DMS53 (cell line): ENCODE measurements at regions not wholly inside any gene's neighbourhood (a gene's known extent, or its start where the extent isn't known, plus 50 kb on each side); places are given as distances from the start of the nearest gene placed in this dataset.
"Not testable (repeated sequence)": the region's sequence is repeated elsewhere in the genome, so short reads cannot be mapped to it uniquely, and the experiment has no call there.

ENCODE experiments used
- DNase-seq: peaks from one replicate; lab custom pipeline; 2025; lab: John Stamatoyannopoulos, UW

GRCh38 chr9:101970609-101971008 lies 232.2 kb upstream of the GRIN3A start:
- no peak for DNase-seq

DNA sequence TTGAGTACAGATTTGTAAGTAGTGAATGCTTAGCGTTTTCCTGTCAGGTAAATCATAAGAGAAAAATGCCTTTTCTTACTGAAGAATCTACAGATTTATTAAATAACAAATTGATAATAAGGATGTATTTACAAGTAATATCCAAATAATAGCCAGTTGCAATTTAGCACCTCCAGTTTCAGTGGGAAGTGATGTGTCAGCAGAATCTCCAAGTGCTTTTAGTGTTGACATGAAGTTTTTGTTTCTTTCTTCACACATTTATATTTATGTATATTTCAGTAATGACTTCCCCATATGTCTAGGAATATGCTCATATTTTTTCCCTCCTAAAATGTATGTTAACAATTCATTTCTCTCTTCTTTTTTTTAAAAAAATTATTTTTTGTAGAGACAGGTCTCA lies 229.9 kb upstream of the GRIN3A start:
- DNase-seq: no peak

DNA sequence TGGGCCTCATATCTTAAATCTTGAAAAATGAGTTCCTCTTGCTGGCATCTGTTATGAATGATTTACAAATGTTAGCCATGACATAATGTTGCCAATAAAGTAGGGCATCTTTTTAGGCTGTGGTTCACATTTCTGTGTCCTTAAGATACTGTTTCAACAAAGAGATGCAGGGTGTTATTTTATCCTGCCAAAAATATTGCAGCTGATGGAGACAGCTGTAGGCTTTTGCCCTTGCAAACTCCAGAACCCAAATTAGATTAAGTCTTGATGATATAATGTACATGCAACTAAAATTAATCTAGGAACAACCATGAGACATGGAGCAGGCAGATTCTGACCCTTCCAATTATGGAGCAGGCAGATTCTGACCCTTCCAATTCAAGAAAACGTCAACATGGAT lies 228.2 kb upstream of the GRIN3A start:
- no peak for DNase-seq

GRCh38 chr9:101957705-101958104 lies 219.3 kb upstream of the GRIN3A start:
- DNase-seq: no peak

DNA sequence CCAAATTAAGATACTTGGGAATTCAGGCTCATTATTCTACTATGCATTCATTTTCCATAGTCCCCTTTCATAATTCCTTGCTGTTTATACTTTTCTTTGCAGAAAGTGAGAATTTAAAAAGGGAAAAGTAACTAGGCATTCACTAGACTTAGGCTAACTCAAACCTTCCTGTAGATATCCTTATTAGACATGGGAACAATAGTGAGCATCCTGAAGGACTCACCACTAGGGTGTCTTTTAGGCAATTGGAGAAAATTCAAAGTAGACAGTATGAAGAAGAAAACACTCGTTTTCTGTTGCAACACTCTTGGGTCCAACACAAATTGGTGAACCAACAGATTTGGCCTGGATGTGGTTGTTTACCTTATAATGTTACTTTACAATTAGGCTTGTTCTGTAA lies 213.2 kb upstream of the GRIN3A start:
- no peak for DNase-seq

DNA sequence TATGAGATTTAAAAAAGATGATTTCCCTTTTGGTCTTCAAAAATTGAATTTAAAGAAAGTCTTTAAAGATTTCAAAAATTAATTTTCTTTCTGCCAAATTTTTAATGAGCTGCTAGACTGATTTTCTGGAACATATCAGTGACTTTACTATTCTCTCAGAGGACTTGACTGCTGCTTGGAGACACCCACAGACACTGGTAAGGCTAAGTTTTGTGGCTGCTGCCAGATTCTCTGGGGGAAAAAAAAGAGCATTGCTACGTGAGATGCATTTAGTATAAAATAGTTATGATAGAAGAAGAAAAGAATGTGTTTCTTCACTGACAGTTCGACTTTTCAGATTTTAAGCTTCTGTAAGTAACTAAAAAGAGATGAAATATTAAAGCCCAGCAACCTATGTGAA lies 193.3 kb upstream of the GRIN3A start:
- no peak for DNase-seq

- DNase-seq: no peak
Observed at GRCh38 chr9:101930783-101931182, 192.3 kb upstream of the GRIN3A start.

DNA sequence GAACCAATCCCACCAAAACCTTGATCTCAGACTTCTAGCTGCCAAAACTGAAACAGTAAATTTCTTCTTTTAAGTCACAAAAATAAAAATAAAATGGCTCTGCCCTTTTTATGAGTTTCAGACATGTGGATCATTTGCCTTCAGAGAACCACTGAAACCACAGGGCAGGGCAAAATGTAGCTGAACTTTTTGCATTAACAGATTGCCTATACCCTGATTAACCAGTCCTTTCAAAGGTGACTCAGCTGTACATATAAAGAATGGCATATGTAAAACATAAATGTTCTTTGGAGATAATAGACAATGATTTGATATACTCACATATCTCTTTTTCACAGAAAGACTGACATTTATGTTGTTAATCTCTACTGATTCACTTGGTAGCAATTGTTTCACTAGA lies 187.1 kb upstream of the GRIN3A start:
- no peak for DNase-seq

- DNase-seq: no peak
Observed at GRCh38 chr9:101923451-101923850, 185.0 kb upstream of the GRIN3A start.

DNA sequence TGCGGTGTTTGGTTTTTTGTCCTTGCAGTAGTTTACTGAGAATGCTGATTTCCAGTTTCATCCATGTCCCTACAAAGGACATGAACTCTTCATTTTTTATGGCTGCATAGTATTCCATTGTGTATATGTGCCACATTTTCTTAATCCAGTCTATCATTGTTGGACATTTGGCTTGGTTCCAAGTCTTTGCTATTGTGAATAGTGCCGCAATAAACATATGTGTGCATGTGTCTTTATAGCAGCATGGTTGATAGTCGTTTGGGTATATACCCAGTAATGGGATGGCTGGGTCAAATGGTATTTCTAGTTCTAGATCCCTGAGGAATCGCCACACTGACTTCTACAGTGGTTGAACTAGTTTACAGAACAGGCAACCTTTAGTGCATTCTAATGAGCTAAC lies 178.5 kb upstream of the GRIN3A start:
- not testable (repeated sequence) for DNase-seq

DNA sequence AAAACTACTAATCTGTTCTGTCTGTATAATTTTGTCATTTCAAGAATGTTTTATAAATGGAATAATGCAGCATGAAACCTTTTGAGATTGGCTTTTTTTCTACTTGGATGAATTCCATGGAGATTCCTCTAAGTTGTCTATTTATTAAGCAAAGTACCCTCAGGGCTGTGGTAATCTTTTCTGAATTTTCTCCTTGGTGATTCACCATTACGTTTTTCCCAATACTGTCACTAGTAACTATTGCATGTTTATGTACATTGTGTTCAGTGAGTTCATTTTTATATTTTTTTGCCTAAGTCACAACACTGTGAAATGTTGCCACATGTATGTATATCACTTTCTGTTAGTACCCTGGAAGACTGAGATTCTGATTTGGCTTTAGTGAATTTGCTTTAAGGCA lies 177.0 kb upstream of the GRIN3A start:
- no peak for DNase-seq

DNA sequence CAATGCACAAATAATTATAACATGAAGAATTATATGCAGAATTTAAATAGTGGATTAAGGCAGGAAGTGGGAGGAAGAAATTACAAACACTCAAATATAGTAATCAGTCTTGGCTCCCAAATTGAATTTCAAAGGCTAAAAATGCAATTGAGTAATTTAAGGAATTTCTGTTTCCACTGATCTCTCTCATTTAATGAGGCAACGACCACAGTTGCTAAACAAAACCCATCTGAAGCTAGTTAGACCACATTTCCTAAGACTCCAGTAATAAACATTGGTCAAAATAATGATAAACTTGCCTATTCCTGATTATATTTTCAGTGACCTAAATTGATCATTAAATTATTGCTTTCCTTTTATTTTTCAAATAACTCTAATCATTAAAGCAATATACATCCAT lies 174.3 kb upstream of the GRIN3A start:
- no peak for DNase-seq

DNA sequence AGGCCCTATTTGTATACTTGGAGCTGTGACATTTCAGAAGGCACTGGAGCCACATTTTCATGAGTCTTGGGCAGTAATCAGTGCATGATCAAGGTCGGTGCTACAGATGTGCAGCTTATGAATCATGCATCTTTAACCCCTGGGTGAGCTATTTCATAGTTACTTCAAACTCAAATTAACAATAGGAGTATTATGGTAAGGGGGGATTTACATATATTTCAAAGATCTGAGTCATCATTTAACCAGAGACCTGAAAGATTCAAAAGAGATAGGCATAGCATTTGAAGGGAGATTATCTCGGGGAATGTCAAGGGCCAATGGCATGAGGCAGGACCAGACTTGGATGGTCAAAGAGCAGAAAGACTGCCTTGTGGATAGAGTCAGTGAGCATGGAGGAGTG lies 169.0 kb upstream of the GRIN3A start:
- DNase-seq: no peak

DNA sequence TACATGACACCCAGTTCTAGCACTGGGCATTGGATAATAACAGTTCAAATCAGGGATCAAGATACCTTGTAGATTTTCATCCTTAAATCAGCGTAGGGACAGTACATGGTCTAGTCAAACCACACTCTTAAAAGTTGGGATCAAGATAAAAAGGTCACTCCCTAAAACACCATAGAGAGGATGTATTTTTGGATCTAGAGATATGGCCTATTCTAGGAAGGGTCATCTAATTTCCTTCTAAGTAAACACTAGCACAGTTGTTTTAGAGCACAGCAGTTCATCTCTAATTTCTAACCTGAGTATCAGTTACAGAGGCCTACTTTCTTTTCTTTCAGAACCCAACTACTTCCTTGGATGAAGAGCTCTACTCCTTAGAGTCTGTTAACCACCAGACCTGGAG lies 166.4 kb upstream of the GRIN3A start:
- no peak for DNase-seq

- DNase-seq: no peak
Observed at GRCh38 chr9:101902051-101902450, 163.6 kb upstream of the GRIN3A start.

DNA sequence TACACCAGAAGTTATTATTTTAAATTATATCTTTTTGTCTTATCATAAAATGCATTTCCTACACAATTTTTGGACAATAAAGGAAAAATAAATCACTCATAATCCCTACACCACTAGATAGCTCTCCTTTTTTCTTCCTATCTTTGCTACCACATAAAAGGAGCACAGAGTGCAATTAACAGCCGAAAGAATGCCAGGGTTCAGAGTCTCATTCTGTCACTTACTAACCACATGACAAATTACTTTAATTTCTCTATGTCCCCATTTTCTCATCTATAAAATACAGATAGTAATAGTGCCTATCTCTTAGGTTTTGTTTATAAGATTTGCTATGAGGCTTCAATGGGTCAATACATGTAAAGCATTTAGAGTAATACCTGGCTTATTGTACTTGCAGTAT lies 158.7 kb upstream of the GRIN3A start:
- DNase-seq: no peak

DNA sequence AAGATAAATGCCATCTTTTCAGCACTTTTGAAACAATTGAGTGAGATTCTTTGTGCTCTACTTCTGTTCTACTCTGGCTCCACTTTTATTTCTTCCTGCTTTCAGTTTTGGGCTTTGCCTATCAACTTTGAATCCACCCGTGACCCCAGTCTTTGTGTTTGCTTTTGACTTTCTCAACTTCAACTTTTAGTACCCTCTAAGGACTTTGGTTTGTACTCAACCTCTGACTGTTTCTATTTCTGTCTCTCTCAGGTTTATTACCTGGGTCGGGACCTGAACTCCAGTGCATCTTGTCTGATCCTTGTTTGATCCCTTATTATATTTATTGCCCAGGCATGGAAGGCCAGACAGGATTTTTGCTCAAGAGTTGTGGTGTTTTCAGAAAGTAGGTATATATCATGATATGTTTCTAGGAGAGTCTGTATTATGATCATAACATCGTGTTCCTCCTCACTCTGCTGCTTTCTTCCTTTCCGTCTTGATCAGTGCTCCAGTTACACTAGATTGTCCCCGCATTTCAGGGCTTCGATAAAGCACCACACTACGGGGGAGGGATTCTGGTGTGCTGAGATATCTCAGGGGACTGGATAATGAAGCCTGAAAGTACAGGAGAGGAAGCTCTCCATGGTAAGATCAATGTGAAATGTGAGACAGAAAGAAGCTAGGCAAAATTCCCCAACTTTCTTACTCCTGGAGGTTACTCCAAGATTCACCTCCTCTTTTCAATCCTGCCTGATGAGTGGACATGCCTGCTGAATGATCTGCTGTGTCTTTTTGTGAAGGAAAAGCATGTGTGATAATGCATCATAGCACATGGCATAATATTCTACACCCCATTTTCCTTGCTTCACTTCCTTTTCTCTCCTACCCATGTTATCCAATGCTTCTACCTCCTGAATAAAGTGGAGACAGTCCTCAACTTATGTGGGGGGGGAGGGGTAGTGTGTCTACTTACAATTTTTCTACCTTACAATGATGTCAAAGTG lies 155.5 kb upstream of the GRIN3A start:
- DNase-seq: no peak

GRCh38 chr9:101881508-101881907 lies 143.1 kb upstream of the GRIN3A start:
- DNase-seq: no peak

DNA sequence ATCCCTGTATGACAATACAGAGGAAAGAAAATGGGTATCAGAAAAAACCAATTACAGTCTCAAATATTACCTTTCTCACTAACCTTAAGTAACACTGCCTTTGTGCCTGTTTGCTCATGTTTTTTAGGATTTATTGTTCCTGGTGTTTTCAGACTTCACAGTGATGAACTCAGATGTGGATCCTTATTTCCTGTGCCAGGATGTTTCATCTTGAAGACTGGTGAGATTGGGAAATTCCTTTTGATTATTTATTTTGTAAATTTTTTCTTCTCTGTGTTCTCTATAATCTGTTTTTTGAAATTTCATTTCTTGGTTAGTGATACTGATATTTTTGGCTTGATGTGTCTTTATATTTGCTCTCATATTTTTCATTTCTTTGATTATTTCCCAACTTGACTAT lies 142.4 kb upstream of the GRIN3A start:
- DNase-seq: no peak

DNA sequence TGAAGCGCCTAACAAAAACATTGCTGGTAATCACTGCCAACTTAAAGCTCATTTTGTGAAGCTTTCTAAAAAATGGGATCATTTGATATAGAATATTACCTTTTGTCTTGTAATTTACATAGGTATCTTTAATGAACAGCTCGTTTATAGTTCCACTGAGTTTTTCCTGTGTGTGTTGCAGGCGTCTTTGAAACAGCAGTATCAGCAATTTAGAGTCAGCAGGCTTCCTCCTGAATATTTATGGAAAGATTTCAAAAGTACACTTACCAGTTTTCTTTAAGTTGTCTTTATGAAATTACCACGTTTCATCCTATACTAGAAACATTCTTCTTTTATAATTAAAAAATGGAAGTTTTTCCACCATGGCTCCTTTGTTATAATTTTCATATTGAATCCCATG lies 140.3 kb upstream of the GRIN3A start:
- no peak for DNase-seq

GRCh38 chr9:101877439-101877838 lies 139.0 kb upstream of the GRIN3A start:
- no peak for DNase-seq

DNA sequence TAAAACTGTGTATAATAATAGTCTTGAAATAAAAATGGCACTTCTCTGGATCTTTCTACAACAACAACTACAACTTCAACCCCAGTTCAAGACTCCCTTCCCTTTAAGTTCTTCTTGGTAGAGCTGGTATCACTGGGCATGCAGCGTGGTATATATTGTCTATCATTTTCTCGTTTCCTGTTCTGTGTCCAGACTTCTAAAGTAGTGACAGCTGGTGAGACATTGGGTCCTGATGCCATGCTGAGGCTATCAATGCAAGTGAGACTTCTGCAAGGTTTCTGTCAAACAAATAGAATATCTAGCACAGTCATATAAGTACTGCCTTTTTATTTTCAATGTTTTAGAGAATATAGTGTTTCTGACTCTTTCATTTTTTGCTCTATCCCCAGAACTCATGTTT lies 123.0 kb upstream of the GRIN3A start:
- DNase-seq: no peak

DNA sequence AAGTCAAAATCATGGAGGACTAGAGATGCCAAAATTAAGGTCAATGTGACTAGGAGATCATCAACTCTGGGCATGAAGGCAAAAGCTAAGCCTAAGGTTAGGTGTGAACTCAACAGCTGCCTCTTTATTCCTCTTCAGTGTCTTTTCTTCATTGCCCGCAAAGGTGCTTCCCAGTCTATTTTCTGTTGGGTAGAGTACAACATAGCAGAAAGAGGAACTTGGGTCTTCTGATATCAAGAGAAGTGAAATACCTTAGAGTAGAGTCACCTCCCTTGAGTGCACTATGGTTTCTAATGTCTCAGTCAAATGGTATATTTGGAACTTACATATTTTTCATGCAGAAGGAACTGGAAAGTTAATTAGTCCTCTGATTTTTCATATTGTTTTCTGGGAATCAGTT lies 122.5 kb upstream of the GRIN3A start:
- no peak for DNase-seq

DNA sequence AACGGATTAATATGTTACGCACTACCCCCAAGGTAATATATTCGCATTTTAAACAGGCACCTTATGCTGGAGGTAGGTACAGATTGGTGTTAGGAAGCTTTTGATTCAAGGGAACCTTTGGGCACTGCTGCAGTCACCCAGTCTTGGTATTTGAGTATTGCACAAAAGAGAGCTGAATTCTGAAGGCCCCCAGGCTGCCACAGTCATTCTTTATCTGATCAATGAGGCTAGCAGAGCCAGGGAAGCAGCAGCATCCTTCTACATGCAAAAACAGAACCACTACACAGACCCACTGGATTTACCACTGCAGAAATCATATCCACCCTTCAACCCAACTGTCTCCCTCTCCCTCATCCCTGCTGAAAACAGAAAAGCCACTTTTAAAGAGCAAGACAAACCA lies 121.2 kb upstream of the GRIN3A start:
- DNase-seq: no peak
